IMR-90 (cell line): ENCODE measurements at regions not wholly inside any gene's neighbourhood (a gene's known extent, or its start where the extent isn't known, plus 50 kb on each side); places are given as distances from the start of the nearest gene placed in this dataset.

Source experiments
- ATAC-seq: fragments of 200-7000 bp; cut with Tn5 transposase; 2 replicates; pipeline ENCODE4 v1.9.1; 2020; ENCODE audit warnings: low read depth, mild to moderate bottlenecking, moderate library complexity
- BruUV-seq: library from RNA; stranded (reverse); fragments of 400-500 nt; replicated peaks from 2 replicates; lab custom pipeline; 2021; lab: Mats Ljungman, UMichigan
- CTCF ChIA-PET: fragments of 300-600 bp; formaldehyde crosslinking; extraction: SDS; loops from one replicate; lab custom pipeline; 2021; ENCODE audit warnings: antibody characterized with exemption; lab: Yijun Ruan, JAX
- POLR2A ChIA-PET: fragments of 300-600 bp; sonication (Branson Sonifier 250); formaldehyde crosslinking; loops from one replicate; lab custom pipeline; 2022; ENCODE audit warnings: antibody characterized with exemption; ENCODE audit not compliant: unreplicated experiment; lab: Charles Lee
- DNase-seq: peaks from one replicate; pipeline ENCODE4 v3.0.0; 2013
- H2AFZ ChIP-seq: replicated peaks from 2 replicates; pipeline ENCODE3; 2013; ENCODE audit warnings: low read length, mild to moderate bottlenecking; ENCODE audit not compliant: poor library complexity
- H2AK5ac ChIP-seq: 2 replicates; pipeline ENCODE4 v1.6.1; 2013; ENCODE audit warnings: low read depth, low read length, inconsistent platforms
- H2AK9ac ChIP-seq: replicated peaks from 2 replicates; pipeline ENCODE3; 2013; ENCODE audit warnings: mild to moderate bottlenecking, low read depth, low read length, moderate library complexity; ENCODE audit not compliant: poor library complexity
- H2BK120ac ChIP-seq: 2 replicates; pipeline ENCODE4 v1.6.1; 2013; ENCODE audit warnings: low read depth, low read length, inconsistent platforms
- H2BK15ac ChIP-seq: 3 replicates; pipeline ENCODE4 v1.6.1; 2013; ENCODE audit warnings: low read depth, low read length, inconsistent platforms
- H2BK20ac ChIP-seq: 2 replicates; pipeline ENCODE4 v1.6.1; 2013; ENCODE audit warnings: low read depth, mild to moderate bottlenecking, inconsistent platforms, low read length, moderate library complexity
- H2BK5ac ChIP-seq: 2 replicates; pipeline ENCODE4 v1.6.1; 2013; ENCODE audit warnings: mild to moderate bottlenecking, low read depth, low read length, inconsistent platforms; ENCODE audit not compliant: poor library complexity, severe bottlenecking
- H3K14ac ChIP-seq: replicated peaks from 2 replicates; pipeline ENCODE4 v1.6.1; 2013; ENCODE audit warnings: low read depth, low read length, inconsistent platforms
- H3K18ac ChIP-seq: 2 replicates; pipeline ENCODE4 v1.6.1; 2013; ENCODE audit warnings: low read depth, low read length, control low read depth
- H3K23ac ChIP-seq: 2 replicates; pipeline ENCODE4 v1.6.1; 2013; ENCODE audit warnings: low read depth, low read length, inconsistent platforms
- H3K27ac ChIP-seq: 2 replicates; pipeline ENCODE4 v1.5.1; 2013; ENCODE audit warnings: mild to moderate bottlenecking, control low read depth, low read length; ENCODE audit not compliant: insufficient read depth
- H3K27me3 ChIP-seq: 2 replicates; pipeline ENCODE4 v1.6.1; 2013; ENCODE audit warnings: low read length; ENCODE audit not compliant: control insufficient read depth, insufficient read depth
- H3K36me3 ChIP-seq: 2 replicates; pipeline ENCODE4 v1.6.1; 2013; ENCODE audit warnings: low read length, mixed read lengths; ENCODE audit not compliant: control insufficient read depth, insufficient read depth
- H3K4ac ChIP-seq: 2 replicates; pipeline ENCODE4 v1.6.1; 2013; ENCODE audit warnings: low read depth, low read length, inconsistent platforms
- H3K4me1 ChIP-seq: 2 replicates; pipeline ENCODE4 v1.6.1; 2013; ENCODE audit warnings: low read length, mixed read lengths; ENCODE audit not compliant: control insufficient read depth, insufficient read depth
- H3K4me2 ChIP-seq: 2 replicates; pipeline ENCODE4 v1.6.1; 2013; ENCODE audit warnings: low read depth, mild to moderate bottlenecking, control low read depth, low read length, moderate library complexity
- H3K4me3 ChIP-seq: 2 replicates; pipeline ENCODE4 v1.5.1; 2013; ENCODE audit warnings: low read depth, mild to moderate bottlenecking, control low read depth, low read length, moderate library complexity; ENCODE audit not compliant: insufficient read depth
- H3K56ac ChIP-seq: 2 replicates; pipeline ENCODE4 v1.6.1; 2013; ENCODE audit warnings: low read length, inconsistent platforms; ENCODE audit not compliant: insufficient read depth; ENCODE audit errors: extremely low read depth
- H3K79me1 ChIP-seq, 2 experiments: 2 replicates each; pipeline ENCODE4 v1.6.1; 2013; ENCODE audit warnings: low read length in 2 of 2, inconsistent platforms in 1 of 2, low read depth in 1 of 2
- H3K9ac ChIP-seq: 2 replicates; pipeline ENCODE4 v1.6.1; 2013; ENCODE audit warnings: low read depth, low read length, control low read depth
- H3K9me1 ChIP-seq: 2 replicates; pipeline ENCODE4 v1.6.1; 2013; ENCODE audit warnings: low read length, inconsistent platforms; ENCODE audit not compliant: insufficient read depth
- H3K9me3 ChIP-seq: 2 replicates; pipeline ENCODE4 v1.6.1; 2013; ENCODE audit warnings: low read length; ENCODE audit not compliant: control insufficient read depth, insufficient read depth
- H4K20me1 ChIP-seq: 2 replicates; pipeline ENCODE4 v1.6.1; 2013; ENCODE audit warnings: low read length, inconsistent platforms; ENCODE audit not compliant: insufficient read depth
- H4K5ac ChIP-seq: 2 replicates; pipeline ENCODE4 v1.6.1; 2013; ENCODE audit warnings: mild to moderate bottlenecking, low read depth, low read length, control low read depth
- H4K8ac ChIP-seq, 2 experiments: 2 replicates each; pipeline ENCODE4 v1.6.1; 2013; ENCODE audit warnings: low read depth in 2 of 2, low read length in 2 of 2, control low read depth in 1 of 2, inconsistent platforms in 1 of 2
- H4K91ac ChIP-seq: 2 replicates; pipeline ENCODE4 v1.6.1; 2013; ENCODE audit warnings: low read depth, low read length, inconsistent platforms; ENCODE audit not compliant: insufficient read depth
- BHLHE40 ChIP-seq: fragments of 150-350 bp; IDR thresholded peaks from 2 replicates; pipeline ENCODE4 v1.6.1; 2016; ENCODE audit warnings: mild to moderate bottlenecking, low read depth, low read length
- CEBPB ChIP-seq: IDR thresholded peaks from 2 replicates; pipeline ENCODE4 v1.6.1; 2012; ENCODE audit warnings: low read depth, low read length, improper control_type of control experiment
- CHD1 ChIP-seq: IDR thresholded peaks from 2 replicates; pipeline ENCODE4 v1.6.1; 2012; ENCODE audit warnings: low read depth, low read length, improper control_type of control experiment
- CTCF ChIP-seq: conservative IDR thresholded peaks from 2 replicates; pipeline ENCODE4 v1.5.1; 2012; ENCODE audit warnings: mild to moderate bottlenecking, low read depth, low read length, improper control_type of control experiment
- ELK1 ChIP-seq: fragments of 150-350 bp; IDR thresholded peaks from 2 replicates; pipeline ENCODE4 v1.6.1; 2016; ENCODE audit warnings: low read depth, mild to moderate bottlenecking, low read length, moderate library complexity, borderline replicate concordance
- FOS ChIP-seq: fragments of 150-350 bp; IDR thresholded peaks from 2 replicates; pipeline ENCODE4 v1.6.1; 2016; ENCODE audit warnings: low read depth, low read length
- MAFK ChIP-seq: IDR thresholded peaks from 2 replicates; pipeline ENCODE4 v1.6.1; 2012; ENCODE audit warnings: low read depth, low read length, improper control_type of control experiment
- MAZ ChIP-seq: IDR thresholded peaks from 2 replicates; pipeline ENCODE4 v1.6.1; 2012; ENCODE audit warnings: low read depth, mild to moderate bottlenecking, low read length, improper control_type of control experiment, moderate library complexity, borderline replicate concordance
- MXI1 ChIP-seq: IDR thresholded peaks from 2 replicates; pipeline ENCODE4 v1.6.1; 2012; ENCODE audit warnings: low read depth, mild to moderate bottlenecking, low read length, moderate library complexity, borderline replicate concordance
- NFE2L2 ChIP-seq: fragments of 150-350 bp; IDR thresholded peaks from 2 replicates; pipeline ENCODE4 v1.6.1; 2016; ENCODE audit warnings: low read depth, mild to moderate bottlenecking, low read length
- POLR2A ChIP-seq: IDR thresholded peaks from 2 replicates; pipeline ENCODE4 v1.6.1; 2012; ENCODE audit warnings: mild to moderate bottlenecking, low read depth, low read length
- RAD21 ChIP-seq: IDR thresholded peaks from 2 replicates; pipeline ENCODE4 v1.6.1; 2012; ENCODE audit warnings: low read length, improper control_type of control experiment
- RCOR1 ChIP-seq: IDR thresholded peaks from 2 replicates; pipeline ENCODE4 v1.6.1; 2012; ENCODE audit warnings: mild to moderate bottlenecking, low read length, improper control_type of control experiment; ENCODE audit not compliant: insufficient replicate concordance
- RFX5 ChIP-seq: IDR thresholded peaks from 2 replicates; pipeline ENCODE4 v1.8.0; 2012; ENCODE audit warnings: low read depth, mild to moderate bottlenecking, low read length, moderate library complexity
- USF2 ChIP-seq: fragments of 150-350 bp; IDR thresholded peaks from 2 replicates; pipeline ENCODE4 v1.6.1; 2017; ENCODE audit warnings: mild to moderate bottlenecking, antibody characterized with exemption, low read length, low read depth
- dilution Hi-C: fragments of 300-500 bp; cut with HindIII; formaldehyde crosslinking; loops from one replicate; pipeline ENCODE4 v1.14.3; 2018; ENCODE audit warnings: low sequenced_read_pairs; ENCODE audit not compliant: unreplicated experiment
- in situ Hi-C: fragments of 300-500 bp; cut with MboI; formaldehyde crosslinking; loops from 3 replicates; pipeline ENCODE4 v1.14.3; 2019; ENCODE audit warnings: low sequenced_read_pairs, inconsistent platforms, mixed read lengths
- intact Hi-C: fragments of 100-400 bp; cut with micrococcal nuclease; formaldehyde crosslinking; loops from 2 replicates; pipeline ENCODE4 v1.10.0; 2022

GRCh38 chr3:144229953-144230352, 258.3 kb downstream of the DIPK2A start:
- Histone ChIP-seq H2AFZ (no peak overlapping the region), H3K23ac (no peak overlapping the region), H4K20me1 (no peaks in the 10 kb centered on the region), H3K9ac (no peak overlapping the region), H3K79me1 (no peaks in the 10 kb centered on the region), H2BK15ac (no peak overlapping the region), H3K27me3 (no peaks in the 10 kb centered on the region), H2BK5ac (no peak overlapping the region), H3K4me1 (no peaks in the 10 kb centered on the region), H2AK9ac (no peak overlapping the region), H3K9me3 (no peaks in the 10 kb centered on the region), H3K9me1 (no peaks in the 10 kb centered on the region), H3K36me3 (no peaks in the 10 kb centered on the region), H3K4me2 (no peak overlapping the region), H3K4ac (no peak overlapping the region), H4K8ac (no peak overlapping the region), H2BK120ac (no peak overlapping the region), H2BK20ac (no peak overlapping the region), H3K18ac (no peak overlapping the region), H3K56ac (no peak overlapping the region), H4K91ac (no peak overlapping the region), H3K4me3 (no peak overlapping the region), H3K27ac (no peak overlapping the region), H3K14ac (no peak overlapping the region), H4K5ac (no peak overlapping the region), H2AK5ac (no peak overlapping the region)
- POLR2A ChIA-PET = no interaction called here
- CTCF ChIA-PET = interaction anchor here (0.6 kb wide), 1 partner anchor 303 kb away, joined by 7 read pairs; no protein-coding TSS in a partner anchor
- TF ChIP-seq CEBPB (no peak), RFX5 (no peak), CTCF (no peak), BHLHE40 (no peak), RCOR1 (no peak), POLR2A (no peak), NFE2L2 (no peak), MAZ (no peak), USF2 (no peak), CHD1 (no peak), MAFK (no peak), MXI1 (no peak), ELK1 (no peak), RAD21 (no peak), FOS (no peak)
- ATAC-seq (no peak), DNase-seq (no peak)
- intact Hi-C loops = no loop called here
- in situ Hi-C loops = no loop called here
- dilution Hi-C loops = no loop called here
- BruUV-seq = no TSS peak
